OCI-LY7 (cell line): ENCODE measurements at regions not wholly inside any gene's neighbourhood (a gene's known extent, or its start where the extent isn't known, plus 50 kb on each side); places are given as distances from the start of the nearest gene placed in this dataset.

Experiments used
- CTCF ChIP-seq: fragments of 200-600 bp; sonication (generic); conservative IDR thresholded peaks from 2 replicates; pipeline ENCODE4 v1.5.1; 2014; ENCODE audit warnings: mild to moderate bottlenecking, antibody characterized with exemption, low read length, moderate library complexity, mixed read lengths
- EZH2phosphoT487 ChIP-seq: fragments of 200-600 bp; sonication (generic); IDR thresholded peaks from 2 replicates; pipeline ENCODE4 v1.6.1; 2018; ENCODE audit warnings: low read depth, borderline replicate concordance, mild to moderate bottlenecking, mixed run types, antibody characterized with exemption, low read length, moderate library complexity, mixed read lengths

GRCh38 chr2:62437785-62438184 lies 68.2 kb downstream of the TMEM17 start:
- TF ChIP-seq CTCF (no peak), EZH2phosphoT487 (no peak)
